ENCODE measurements at regions not wholly inside any gene's neighbourhood (a gene's known extent, or its start where the extent isn't known, plus 50 kb on each side); places are given as distances from the start of the nearest gene placed in this dataset.

GRCh38 chr14:42149609-42150261 lies 543.1 kb downstream of the LRFN5 start:
- Mint-ChIP-seq H3K27me3 (ENCODE audit: low read depth, poor library complexity) (peaks cover 7% of the 10 kb centered on the region), H3K4me1 (no peaks in the 10 kb centered on the region), H3K9me3 (peaks cover 5% of the 10 kb centered on the region), H3K4me3 (no peak overlapping the region), H3K36me3 (ENCODE audit: low read depth) (no peaks in the 10 kb centered on the region), H3K27ac (no peak overlapping the region)
- no peak for DNase-seq
- no peak for TF ChIP-seq CTCF (IDR thresholded peaks at IDR 0.05)

- TF ChIP-seq CTCF (IDR thresholded peaks at IDR 0.05), result no peak
- no peak for DNase-seq
- Mint-ChIP-seq H3K4me1 (no peaks in the 10 kb centered on the region), H3K27ac (no peak overlapping the region), H3K27me3 (ENCODE audit: low read depth, poor library complexity) (peaks cover 7% of the 10 kb centered on the region), H3K36me3 (ENCODE audit: low read depth) (no peaks in the 10 kb centered on the region), H3K9me3 (no peaks in the 10 kb centered on the region), H3K4me3 (no peak overlapping the region)
Measured at GRCh38 chr14:42145766-42146165, 539.1 kb downstream of the LRFN5 start.

GRCh38 chr14:42143114-42143513 lies 536.4 kb downstream of the LRFN5 start:
- H3K4me3 Mint-ChIP-seq, result no peak overlapping the region

GRCh38 chr14:42141328-42141727 lies 534.7 kb downstream of the LRFN5 start:
- H3K4me3 Mint-ChIP-seq, result no peak overlapping the region
- no peak for DNase-seq
- H3K27me3 Mint-ChIP-seq (ENCODE audit: low read depth, poor library complexity), result no peaks in the 10 kb centered on the region
- H3K36me3 Mint-ChIP-seq (ENCODE audit: low read depth), result no peaks in the 10 kb centered on the region
- TF ChIP-seq CTCF (IDR thresholded peaks at IDR 0.05), result no peak
- H3K27ac Mint-ChIP-seq, result peak overlapping the region; percentile 28
- H3K9me3 Mint-ChIP-seq, result no peaks in the 10 kb centered on the region
- H3K4me1 Mint-ChIP-seq, result no peaks in the 10 kb centered on the region

More at GRCh38 chr14:42143114-42143513, 536.4 kb downstream of the LRFN5 start:
- no peak for TF ChIP-seq CTCF (IDR thresholded peaks at IDR 0.05)
- Mint-ChIP-seq H3K27me3 (ENCODE audit: low read depth, poor library complexity) (peaks cover 3% of the 10 kb centered on the region), H3K36me3 (ENCODE audit: low read depth) (no peaks in the 10 kb centered on the region), H3K9me3 (no peaks in the 10 kb centered on the region), H3K4me1 (no peaks in the 10 kb centered on the region), H3K27ac (no peak overlapping the region)
- no peak for DNase-seq

- H3K4me3 Mint-ChIP-seq, result no peak overlapping the region
- no peak for DNase-seq
- no peak for TF ChIP-seq CTCF (IDR thresholded peaks at IDR 0.05)
- H3K9me3 Mint-ChIP-seq, result no peaks in the 10 kb centered on the region
- H3K36me3 Mint-ChIP-seq (ENCODE audit: low read depth), result no peaks in the 10 kb centered on the region
- H3K27ac Mint-ChIP-seq, result no peak overlapping the region
- no peaks in the 10 kb centered on the region for H3K27me3 Mint-ChIP-seq (ENCODE audit: low read depth, poor library complexity)
- H3K4me1 Mint-ChIP-seq, result no peaks in the 10 kb centered on the region
Measured at GRCh38 chr14:42140831-42141279, 534.2 kb downstream of the LRFN5 start.

GRCh38 chr14:42140001-42140400 lies 533.3 kb downstream of the LRFN5 start:
- no peak for TF ChIP-seq CTCF (IDR thresholded peaks at IDR 0.05)
- Mint-ChIP-seq H3K4me3 (no peak overlapping the region), H3K36me3 (ENCODE audit: low read depth) (no peaks in the 10 kb centered on the region), H3K27me3 (ENCODE audit: low read depth, poor library complexity) (no peaks in the 10 kb centered on the region), H3K27ac (no peak overlapping the region), H3K9me3 (no peaks in the 10 kb centered on the region), H3K4me1 (no peaks in the 10 kb centered on the region)
- no peak for DNase-seq

All from nephron progenitor cell (in vitro differentiated cells).